ENCODE measurements at regions not wholly inside any gene's neighbourhood (a gene's known extent, or its start where the extent isn't known, plus 50 kb on each side); places are given as distances from the start of the nearest gene placed in this dataset.
"Not testable (repeated sequence)": the region's sequence is repeated elsewhere in the genome, so short reads cannot be mapped to it uniquely, and the experiment has no call there.

DNA sequence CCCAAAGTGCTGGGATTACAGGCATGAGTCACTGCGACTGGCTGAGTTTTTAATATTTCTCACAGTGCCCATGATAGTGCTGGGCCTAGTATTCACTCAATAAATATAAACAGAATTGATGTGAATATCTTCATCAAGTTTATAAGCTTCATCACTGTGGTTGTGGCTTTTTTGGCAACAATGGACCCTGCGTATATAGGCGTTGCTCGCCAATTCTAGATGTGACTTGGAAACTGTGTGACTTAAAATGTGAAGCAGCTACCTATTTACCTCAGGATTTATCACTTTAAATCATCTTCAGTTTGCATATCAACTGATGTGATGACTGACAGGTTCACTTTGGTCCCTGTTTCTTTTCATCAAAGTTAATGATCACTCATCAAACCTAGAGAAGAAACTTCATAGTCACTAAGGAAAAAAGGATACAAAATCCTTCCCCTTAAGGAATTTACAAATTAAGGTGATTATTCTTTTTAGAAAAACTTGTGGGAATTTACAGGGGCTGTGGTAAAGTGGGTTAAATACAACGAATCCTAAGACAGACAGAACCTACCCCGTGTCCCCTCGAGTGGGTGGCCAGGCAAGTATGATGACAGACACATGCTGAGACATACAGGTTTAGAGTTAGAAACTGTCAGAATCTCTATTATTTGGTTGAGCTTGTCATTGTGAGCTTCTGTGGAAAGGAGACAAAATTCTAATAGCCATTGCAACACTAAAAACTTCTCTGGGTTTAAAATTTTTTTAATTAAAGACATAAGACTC is 101.3 kb downstream of the AKAP11 start:
- H3K4me1 ChIP-seq (ENCODE audit: control insufficient read depth, insufficient read depth, low read length): no peaks in the 10 kb centered on the region
- 90 to 91% methylated on average over 7 of the region's 7 CpGs for WGBS, 2 experiments
- H3K27me3 ChIP-seq (ENCODE audit: control insufficient read depth, insufficient read depth, low read length, poor library complexity, severe bottlenecking): no peaks in the 10 kb centered on the region
- no peaks in the 10 kb centered on the region for H3K36me3 ChIP-seq (ENCODE audit: control insufficient read depth, insufficient read depth, low read length)
- no peaks in the 10 kb centered on the region for H3K9me3 ChIP-seq (ENCODE audit: control insufficient read depth, low read length)
- no peak overlapping the region for H3K27ac ChIP-seq (ENCODE audit: insufficient read depth, low read depth, low read length, poor library complexity, severe bottlenecking)
- no peak overlapping the region for H3K4me3 ChIP-seq (ENCODE audit: insufficient read depth, low read depth, low read length)

GRCh38 chr13:42375663-42376062 is 103.7 kb downstream of the AKAP11 start:
- no peak overlapping the region for H3K27ac ChIP-seq (ENCODE audit: insufficient read depth, low read depth, low read length, poor library complexity, severe bottlenecking)
- H3K27me3 ChIP-seq (ENCODE audit: control insufficient read depth, insufficient read depth, low read length, poor library complexity, severe bottlenecking): no peaks in the 10 kb centered on the region
- no peaks in the 10 kb centered on the region for H3K4me1 ChIP-seq (ENCODE audit: control insufficient read depth, insufficient read depth, low read length)
- no peak overlapping the region for H3K4me3 ChIP-seq (ENCODE audit: insufficient read depth, low read depth, low read length)
- H3K9me3 ChIP-seq (ENCODE audit: control insufficient read depth, low read length): no peaks in the 10 kb centered on the region
- H3K36me3 ChIP-seq (ENCODE audit: control insufficient read depth, insufficient read depth, low read length): no peaks in the 10 kb centered on the region

GRCh38 chr13:42377640-42378382 is 105.9 kb downstream of the AKAP11 start:
- Histone ChIP-seq H3K4me1 (ENCODE audit: control insufficient read depth, insufficient read depth, low read length) (no peaks in the 10 kb centered on the region), H3K27ac (ENCODE audit: insufficient read depth, low read depth, low read length, poor library complexity, severe bottlenecking) (no peak overlapping the region), H3K4me3 (ENCODE audit: insufficient read depth, low read depth, low read length) (no peak overlapping the region), H3K27me3 (ENCODE audit: control insufficient read depth, insufficient read depth, low read length, poor library complexity, severe bottlenecking) (no peaks in the 10 kb centered on the region), H3K9me3 (ENCODE audit: control insufficient read depth, low read length) (no peaks in the 10 kb centered on the region), H3K36me3 (ENCODE audit: control insufficient read depth, insufficient read depth, low read length) (no peaks in the 10 kb centered on the region)
- WGBS, 2 experiments: 66 to 77% methylated on average over 3 of the region's 4 CpGs

GRCh38 chr13:42378383-42378780 is 106.4 kb downstream of the AKAP11 start:
- Histone ChIP-seq H3K4me1 (ENCODE audit: control insufficient read depth, insufficient read depth, low read length) (no peaks in the 10 kb centered on the region), H3K27me3 (ENCODE audit: control insufficient read depth, insufficient read depth, low read length, poor library complexity, severe bottlenecking) (no peaks in the 10 kb centered on the region), H3K4me3 (ENCODE audit: insufficient read depth, low read depth, low read length) (no peak overlapping the region), H3K27ac (ENCODE audit: insufficient read depth, low read depth, low read length, poor library complexity, severe bottlenecking) (no peak overlapping the region), H3K36me3 (ENCODE audit: control insufficient read depth, insufficient read depth, low read length) (no peaks in the 10 kb centered on the region), H3K9me3 (ENCODE audit: control insufficient read depth, low read length) (peaks cover 2% of the 10 kb centered on the region)
- WGBS, 2 experiments: 98% methylated on average over 3 of the region's 3 CpGs

DNA sequence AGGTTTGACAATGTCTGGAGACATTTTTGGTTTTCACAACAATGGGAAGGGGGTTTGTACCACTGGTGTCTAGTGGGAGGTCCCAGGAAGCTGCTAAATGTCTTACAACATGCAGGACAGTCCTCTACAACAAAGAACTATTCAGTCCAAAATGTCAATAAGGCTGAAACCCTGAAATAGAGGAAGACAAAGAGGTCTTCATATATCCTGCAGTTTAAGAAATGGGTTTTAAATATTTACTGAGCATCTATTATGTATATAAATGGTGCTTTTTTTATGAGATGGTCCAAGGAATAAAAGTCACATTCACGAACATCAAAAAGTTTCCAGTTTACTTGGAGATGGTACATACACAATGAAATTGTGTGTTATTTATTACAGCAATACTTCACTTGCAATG is 107.3 kb downstream of the AKAP11 start:
- H3K9me3 ChIP-seq (ENCODE audit: control insufficient read depth, low read length): peaks cover 2% of the 10 kb centered on the region
- H3K4me1 ChIP-seq (ENCODE audit: control insufficient read depth, insufficient read depth, low read length): no peaks in the 10 kb centered on the region
- no peak overlapping the region for H3K4me3 ChIP-seq (ENCODE audit: insufficient read depth, low read depth, low read length)
- H3K27me3 ChIP-seq (ENCODE audit: control insufficient read depth, insufficient read depth, low read length, poor library complexity, severe bottlenecking): no peaks in the 10 kb centered on the region
- H3K36me3 ChIP-seq (ENCODE audit: control insufficient read depth, insufficient read depth, low read length): no peaks in the 10 kb centered on the region
- WGBS, 2 experiments: 100% methylated on average over 1 of the region's 1 CpG
- no peak overlapping the region for H3K27ac ChIP-seq (ENCODE audit: insufficient read depth, low read depth, low read length, poor library complexity, severe bottlenecking)

DNA sequence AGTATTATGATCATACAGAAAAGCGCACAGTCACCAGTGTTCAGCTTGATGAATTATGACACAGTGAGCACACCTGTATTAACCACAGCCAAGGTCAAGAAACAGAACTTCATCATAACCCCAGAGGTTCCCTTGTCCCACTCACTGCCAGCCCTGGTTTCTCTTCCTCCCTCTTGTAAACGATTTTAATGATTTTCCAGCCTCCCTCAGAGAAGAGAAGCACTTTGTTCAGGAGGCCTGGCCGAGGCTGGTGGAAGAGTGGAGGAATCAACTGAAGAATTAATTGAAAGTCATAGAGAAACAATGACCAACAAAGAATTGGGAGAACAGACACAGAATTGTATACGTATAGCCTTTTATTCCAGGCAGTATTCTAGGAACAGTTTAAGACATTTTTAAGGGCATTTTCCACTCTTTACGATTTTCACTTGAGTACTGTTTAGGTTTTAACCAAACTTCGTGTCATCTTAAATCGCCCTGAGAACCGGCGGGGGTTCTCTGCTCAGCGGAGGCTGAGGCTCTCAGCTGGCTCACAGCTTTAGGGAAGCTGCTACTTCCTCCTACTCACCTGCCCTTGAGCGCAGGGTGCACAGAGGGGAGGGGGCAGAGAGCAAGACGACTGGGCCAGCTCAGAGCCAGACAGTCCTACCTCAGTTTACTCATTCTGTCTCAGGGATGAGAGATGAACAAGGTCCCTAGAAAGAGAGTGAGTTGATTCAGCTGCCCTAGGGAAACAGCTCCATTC is 108.6 kb downstream of the AKAP11 start:
- H3K4me1 ChIP-seq (ENCODE audit: control insufficient read depth, insufficient read depth, low read length): no peaks in the 10 kb centered on the region
- peaks cover 2% of the 10 kb centered on the region for H3K9me3 ChIP-seq (ENCODE audit: control insufficient read depth, low read length)
- H3K4me3 ChIP-seq (ENCODE audit: insufficient read depth, low read depth, low read length): no peak overlapping the region
- H3K27ac ChIP-seq (ENCODE audit: insufficient read depth, low read depth, low read length, poor library complexity, severe bottlenecking): no peak overlapping the region
- 94 to 96% methylated on average over 11 to 12 of the region's 12 CpGs for WGBS, 2 experiments
- no peaks in the 10 kb centered on the region for H3K36me3 ChIP-seq (ENCODE audit: control insufficient read depth, insufficient read depth, low read length)
- no peaks in the 10 kb centered on the region for H3K27me3 ChIP-seq (ENCODE audit: control insufficient read depth, insufficient read depth, low read length, poor library complexity, severe bottlenecking)

DNA sequence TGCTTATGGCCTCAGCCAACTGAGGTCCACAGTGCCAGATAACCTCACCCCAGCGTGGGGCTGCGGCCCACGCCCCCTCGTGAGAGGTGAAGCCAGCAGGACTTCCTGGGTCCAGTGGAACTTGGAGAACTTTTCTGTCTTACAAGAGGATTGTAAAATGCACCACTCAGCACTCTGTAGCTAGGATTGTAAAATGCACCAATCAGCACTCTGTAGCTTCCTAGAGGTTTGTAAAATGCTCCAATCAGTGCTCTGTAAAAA is 109.1 kb downstream of the AKAP11 start:
- Histone ChIP-seq H3K4me1 (ENCODE audit: control insufficient read depth, insufficient read depth, low read length) (no peaks in the 10 kb centered on the region), H3K36me3 (ENCODE audit: control insufficient read depth, insufficient read depth, low read length) (no peaks in the 10 kb centered on the region), H3K27ac (ENCODE audit: insufficient read depth, low read depth, low read length, poor library complexity, severe bottlenecking) (no peak overlapping the region), H3K4me3 (ENCODE audit: insufficient read depth, low read depth, low read length) (no peak overlapping the region), H3K27me3 (ENCODE audit: control insufficient read depth, insufficient read depth, low read length, poor library complexity, severe bottlenecking) (no peaks in the 10 kb centered on the region), H3K9me3 (ENCODE audit: control insufficient read depth, low read length) (peaks cover 2% of the 10 kb centered on the region)
- 96 to 97% methylated on average over 4 of the region's 4 CpGs for WGBS, 2 experiments

DNA sequence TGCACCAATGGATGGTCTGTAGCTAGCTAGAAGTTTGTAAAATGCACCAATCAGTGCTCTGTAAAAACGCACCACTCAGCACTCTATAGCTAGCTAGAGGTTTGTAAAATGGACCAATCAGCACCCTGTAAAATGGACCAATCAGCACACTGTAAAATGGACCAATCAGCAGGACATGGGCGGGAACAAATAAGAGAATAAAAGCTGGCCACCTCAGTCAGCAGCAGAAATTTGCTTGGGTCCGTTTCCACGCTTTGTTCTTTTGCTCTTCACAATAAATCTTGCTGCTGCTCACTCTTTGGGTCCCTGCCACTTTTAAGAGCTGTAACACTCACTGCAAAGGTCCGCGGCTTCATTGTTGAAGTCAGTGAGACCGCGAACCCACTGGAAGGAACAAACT is 109.5 kb downstream of the AKAP11 start:
- 95% methylated on average over 8 of the region's 8 CpGs for WGBS, 2 experiments
- not testable (repeated sequence) for H3K27ac ChIP-seq (ENCODE audit: insufficient read depth, low read depth, low read length, poor library complexity, severe bottlenecking); H3K4me1 ChIP-seq (ENCODE audit: control insufficient read depth, insufficient read depth, low read length); H3K36me3 ChIP-seq (ENCODE audit: control insufficient read depth, insufficient read depth, low read length); H3K4me3 ChIP-seq (ENCODE audit: insufficient read depth, low read depth, low read length); H3K9me3 ChIP-seq (ENCODE audit: control insufficient read depth, low read length); H3K27me3 ChIP-seq (ENCODE audit: control insufficient read depth, insufficient read depth, low read length, poor library complexity, severe bottlenecking)

DNA sequence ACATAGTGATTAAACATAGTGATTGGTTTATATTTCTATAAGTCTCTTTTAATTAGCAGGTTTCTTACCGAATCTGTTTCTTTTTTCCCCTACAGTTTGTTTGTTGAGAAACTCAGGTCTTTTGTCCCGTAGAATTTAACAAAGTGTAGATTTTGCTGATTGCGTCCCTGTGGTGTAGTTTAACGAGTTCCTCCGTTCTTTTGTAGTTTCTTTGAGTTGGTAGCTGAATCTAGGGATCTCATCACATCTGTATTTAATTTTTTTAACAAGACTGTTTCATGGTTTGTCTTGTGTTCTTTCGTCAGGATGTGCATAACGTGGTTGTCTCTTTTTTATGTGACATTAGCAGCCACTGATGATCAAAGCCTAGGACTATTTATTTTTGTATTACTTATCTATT is 111.1 kb downstream of the AKAP11 start:
- Histone ChIP-seq H3K27ac (ENCODE audit: insufficient read depth, low read depth, low read length, poor library complexity, severe bottlenecking) (no peak overlapping the region), H3K36me3 (ENCODE audit: control insufficient read depth, insufficient read depth, low read length) (no peaks in the 10 kb centered on the region), H3K27me3 (ENCODE audit: control insufficient read depth, insufficient read depth, low read length, poor library complexity, severe bottlenecking) (no peaks in the 10 kb centered on the region), H3K9me3 (ENCODE audit: control insufficient read depth, low read length) (peaks cover 2% of the 10 kb centered on the region), H3K4me1 (ENCODE audit: control insufficient read depth, insufficient read depth, low read length) (no peaks in the 10 kb centered on the region), H3K4me3 (ENCODE audit: insufficient read depth, low read depth, low read length) (no peak overlapping the region)
- 95 to 99% methylated on average over 5 to 7 of the region's 7 CpGs for WGBS, 2 experiments

- Histone ChIP-seq H3K4me1 (ENCODE audit: control insufficient read depth, insufficient read depth, low read length) (no peaks in the 10 kb centered on the region), H3K27ac (ENCODE audit: insufficient read depth, low read depth, low read length, poor library complexity, severe bottlenecking) (no peak overlapping the region), H3K36me3 (ENCODE audit: control insufficient read depth, insufficient read depth, low read length) (no peaks in the 10 kb centered on the region), H3K27me3 (ENCODE audit: control insufficient read depth, insufficient read depth, low read length, poor library complexity, severe bottlenecking) (no peaks in the 10 kb centered on the region), H3K4me3 (ENCODE audit: insufficient read depth, low read depth, low read length) (no peak overlapping the region), H3K9me3 (ENCODE audit: control insufficient read depth, low read length) (peaks cover 2% of the 10 kb centered on the region)
- 93 to 99% methylated on average over 3 of the region's 3 CpGs for WGBS, 2 experiments
Measured at GRCh38 chr13:42384265-42384664, 112.3 kb downstream of the AKAP11 start.
